ENCODE measurements at regions not wholly inside any gene's neighbourhood (a gene's known extent, or its start where the extent isn't known, plus 50 kb on each side); places are given as distances from the start of the nearest gene placed in this dataset.

DNA sequence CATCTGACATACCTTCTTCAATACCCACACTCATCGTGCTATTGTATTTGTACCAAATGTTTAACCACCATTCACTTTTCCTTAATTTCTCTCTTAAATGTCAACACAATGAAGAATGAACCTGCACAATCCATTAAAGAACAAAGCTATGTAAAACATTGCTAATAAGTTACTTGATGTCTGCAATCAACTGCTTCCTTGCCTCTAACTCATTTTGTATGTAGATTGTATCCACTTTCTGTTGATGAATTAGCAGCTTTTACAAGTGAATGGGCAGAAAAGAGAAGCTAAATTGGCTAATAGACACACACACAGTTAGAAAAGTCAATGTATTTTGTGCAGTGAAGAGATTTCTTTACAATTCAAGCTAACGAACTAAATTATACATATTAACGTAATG, 212.5 kb upstream of the NDST3 start:
- TF ChIP-seq EP300 (conservative IDR thresholded peaks at IDR 0.05; ENCODE audit: poor library complexity, severe bottlenecking), result no peak
- TF ChIP-seq RAD21 (conservative IDR thresholded peaks at IDR 0.05), result no peak
- TF ChIP-seq, protein P1, sequence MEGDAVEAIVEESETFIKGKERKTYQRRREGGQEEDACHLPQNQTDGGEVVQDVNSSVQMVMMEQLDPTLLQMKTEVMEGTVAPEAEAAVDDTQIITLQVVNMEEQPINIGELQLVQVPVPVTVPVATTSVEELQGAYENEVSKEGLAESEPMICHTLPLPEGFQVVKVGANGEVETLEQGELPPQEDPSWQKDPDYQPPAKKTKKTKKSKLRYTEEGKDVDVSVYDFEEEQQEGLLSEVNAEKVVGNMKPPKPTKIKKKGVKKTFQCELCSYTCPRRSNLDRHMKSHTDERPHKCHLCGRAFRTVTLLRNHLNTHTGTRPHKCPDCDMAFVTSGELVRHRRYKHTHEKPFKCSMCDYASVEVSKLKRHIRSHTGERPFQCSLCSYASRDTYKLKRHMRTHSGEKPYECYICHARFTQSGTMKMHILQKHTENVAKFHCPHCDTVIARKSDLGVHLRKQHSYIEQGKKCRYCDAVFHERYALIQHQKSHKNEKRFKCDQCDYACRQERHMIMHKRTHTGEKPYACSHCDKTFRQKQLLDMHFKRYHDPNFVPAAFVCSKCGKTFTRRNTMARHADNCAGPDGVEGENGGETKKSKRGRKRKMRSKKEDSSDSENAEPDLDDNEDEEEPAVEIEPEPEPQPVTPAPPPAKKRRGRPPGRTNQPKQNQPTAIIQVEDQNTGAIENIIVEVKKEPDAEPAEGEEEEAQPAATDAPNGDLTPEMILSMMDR (IDR thresholded peaks at IDR 0.05; ENCODE audit: poor library complexity, severe bottlenecking), result no peak
- TF ChIP-seq TAF1 (IDR thresholded peaks at IDR 0.05; ENCODE audit: low read depth), result no peak
- no peak for TF ChIP-seq SMC3 (conservative IDR thresholded peaks at IDR 0.05; ENCODE audit: poor library complexity)
- TF ChIP-seq POLR2AphosphoS5 (IDR thresholded peaks at IDR 0.05), result no peak
- TF ChIP-seq MXI1 (conservative IDR thresholded peaks at IDR 0.05; ENCODE audit: poor library complexity, severe bottlenecking), result no peak
- TF ChIP-seq EZH2 (IDR thresholded peaks at IDR 0.05; ENCODE audit: borderline replicate concordance, insufficient read depth, low read length, poor library complexity, severe bottlenecking), result no peak
